SK-N-SH treated with all-trans-retinoic acid at 6 μM for 48 hours (cell line): ENCODE measurements at regions not wholly inside any gene's neighbourhood (a gene's known extent, or its start where the extent isn't known, plus 50 kb on each side); places are given as distances from the start of the nearest gene placed in this dataset.

Experiments
- ATAC-seq: fragments of 200-7000 bp; cut with Tn5 transposase; 3 replicates; pipeline ENCODE4 v1.9.1; 2020; ENCODE audit warnings: mild to moderate bottlenecking, moderate library complexity
- ARNTL ChIP-seq: fragments of 450-650 bp; formaldehyde crosslinking; IDR thresholded peaks from 2 replicates; pipeline ENCODE4 v1.5.0; 2020; ENCODE audit warnings: low read depth, mild to moderate bottlenecking, moderate library complexity, borderline replicate concordance
- BACH2 ChIP-seq: fragments of 250-450 bp; sonication (Bioruptor Pico); IDR thresholded peaks from 2 replicates; pipeline ENCODE4 v1.9.0; 2021; ENCODE audit warnings: mild to moderate bottlenecking, borderline replicate concordance
- CSDC2 ChIP-seq: fragments of 250-450 bp; sonication (Bioruptor Pico); IDR thresholded peaks from 2 replicates; pipeline ENCODE4 v1.5.0; 2020; ENCODE audit warnings: mild to moderate bottlenecking, moderate library complexity
- ESRRG ChIP-seq: fragments of 250-450 bp; sonication (Bioruptor Pico); IDR thresholded peaks from 2 replicates; pipeline ENCODE4 v1.6.1; 2021; ENCODE audit warnings: mild to moderate bottlenecking
- GLIS3 ChIP-seq: fragments of 250-450 bp; sonication (Bioruptor Pico); IDR thresholded peaks from 2 replicates; pipeline ENCODE4 v1.5.0; 2020; ENCODE audit warnings: mild to moderate bottlenecking, moderate library complexity
- ISL1 ChIP-seq: fragments of 250-450 bp; sonication (Bioruptor Pico); IDR thresholded peaks from 2 replicates; pipeline ENCODE4 v2.1.2; 2022; ENCODE audit warnings: mild to moderate bottlenecking, moderate library complexity
- OSR1 ChIP-seq: fragments of 250-450 bp; sonication (Bioruptor Pico); IDR thresholded peaks from 2 replicates; pipeline ENCODE4 v1.8.0; 2022; ENCODE audit warnings: moderate library complexity, mild to moderate bottlenecking, inconsistent platforms
- PATZ1 ChIP-seq: fragments of 250-450 bp; sonication (Bioruptor Pico); IDR thresholded peaks from 2 replicates; pipeline ENCODE4 v1.8.0; 2020; ENCODE audit warnings: mild to moderate bottlenecking, moderate library complexity, borderline replicate concordance
- PPARA ChIP-seq: fragments of 250-450 bp; sonication (Bioruptor Pico); IDR thresholded peaks from 2 replicates; pipeline ENCODE4 v1.5.0; 2020; ENCODE audit warnings: mild to moderate bottlenecking, borderline replicate concordance
- SNAI2 ChIP-seq: fragments of 250-450 bp; sonication (Bioruptor Pico); IDR thresholded peaks from 2 replicates; pipeline ENCODE4 v1.5.0; 2020; ENCODE audit warnings: mild to moderate bottlenecking, moderate library complexity
- TCF4 ChIP-seq: fragments of 250-450 bp; sonication (Bioruptor Pico); IDR thresholded peaks from 2 replicates; pipeline ENCODE4 v1.8.0; 2021; ENCODE audit warnings: mild to moderate bottlenecking, moderate library complexity, borderline replicate concordance
- TOX ChIP-seq: fragments of 250-450 bp; sonication (Bioruptor Pico); IDR thresholded peaks from 2 replicates; pipeline ENCODE4 v1.8.0; 2021; ENCODE audit warnings: mild to moderate bottlenecking, moderate library complexity, borderline replicate concordance
- TSHZ2 ChIP-seq: fragments of 250-450 bp; sonication (Bioruptor Pico); IDR thresholded peaks from 2 replicates; pipeline ENCODE4 v1.5.0; 2020; ENCODE audit warnings: mild to moderate bottlenecking, moderate library complexity
- ZC3H10 ChIP-seq: fragments of 250-450 bp; sonication (Bioruptor Pico); IDR thresholded peaks from 2 replicates; pipeline ENCODE4 v1.5.1; 2021; ENCODE audit warnings: mild to moderate bottlenecking, moderate library complexity
- ZFP3 ChIP-seq: fragments of 250-450 bp; sonication (Bioruptor Pico); IDR thresholded peaks from 2 replicates; pipeline ENCODE4 v1.5.0; 2020; ENCODE audit warnings: mild to moderate bottlenecking, moderate library complexity
- ZFP30 ChIP-seq: fragments of 450-650 bp; formaldehyde crosslinking; IDR thresholded peaks from 2 replicates; pipeline ENCODE4 v1.5.0; 2022; ENCODE audit warnings: mild to moderate bottlenecking, moderate library complexity
- ZNF565 ChIP-seq: fragments of 450-650 bp; formaldehyde crosslinking; conservative IDR thresholded peaks from 2 replicates; pipeline ENCODE4 v1.5.0; 2020; ENCODE audit warnings: low read depth, mild to moderate bottlenecking, moderate library complexity
- ZNF70 ChIP-seq: fragments of 450-650 bp; formaldehyde crosslinking; IDR thresholded peaks from 2 replicates; pipeline ENCODE4 v1.5.0; 2020; ENCODE audit warnings: mild to moderate bottlenecking, moderate library complexity
- ZNF8 ChIP-seq: fragments of 450-650 bp; formaldehyde crosslinking; IDR thresholded peaks from 2 replicates; pipeline ENCODE4 v1.5.0; 2020; ENCODE audit warnings: mild to moderate bottlenecking, moderate library complexity
- TF ChIP-seq, protein P1 (sequence below): fragments of 250-450 bp; sonication (Bioruptor Pico); IDR thresholded peaks from 2 replicates; pipeline ENCODE4 v1.5.1; 2020; ENCODE audit warnings: low read depth, mild to moderate bottlenecking, moderate library complexity
- TF ChIP-seq, protein P2 (sequence below): fragments of 250-450 bp; sonication (Bioruptor Pico); IDR thresholded peaks from 2 replicates; pipeline ENCODE4 v1.5.1; 2021; ENCODE audit warnings: mild to moderate bottlenecking, moderate library complexity

DNA sequence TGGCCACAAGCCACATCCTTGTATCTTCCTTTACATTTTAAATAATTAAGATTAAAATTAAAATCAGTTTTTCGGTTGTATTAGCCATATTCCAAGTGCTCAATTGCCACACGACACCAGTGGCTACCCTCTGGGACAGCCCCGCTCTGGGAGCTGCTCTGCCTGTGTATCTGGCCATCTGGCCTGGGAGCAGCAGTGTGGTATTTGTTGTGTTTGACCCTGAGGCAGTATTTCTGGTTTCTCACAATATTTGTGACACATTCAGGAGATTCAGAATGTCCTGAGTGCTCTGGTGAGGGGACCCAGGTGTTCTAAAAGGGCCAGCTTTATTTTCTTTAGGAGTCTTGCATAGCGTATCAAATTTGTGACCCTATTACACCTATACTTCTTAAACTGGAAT, 179.0 kb downstream of the SUCLA2 start:
- no peak for TF ChIP-seq TCF4 (CRISPR knock-in tag)
- no peak for TF ChIP-seq ZC3H10
- no peak for TF ChIP-seq ZFP3 (CRISPR knock-in tag)
- ATAC-seq = no peak

GRCh38 chr13:47816831-47817230, 184.2 kb downstream of the SUCLA2 start:
- TF ChIP-seq GLIS3 (CRISPR knock-in tag) (no peak), OSR1 (CRISPR knock-in tag) (no peak), TSHZ2 (CRISPR knock-in tag) (no peak), ARNTL (CRISPR knock-in tag) (no peak), SNAI2 (CRISPR knock-in tag) (no peak), ZFP30 (no peak), ISL1 (CRISPR knock-in tag) (no peak), ESRRG (CRISPR knock-in tag) (no peak), ZNF565 (no peak)
- ATAC-seq = no peak

DNA sequence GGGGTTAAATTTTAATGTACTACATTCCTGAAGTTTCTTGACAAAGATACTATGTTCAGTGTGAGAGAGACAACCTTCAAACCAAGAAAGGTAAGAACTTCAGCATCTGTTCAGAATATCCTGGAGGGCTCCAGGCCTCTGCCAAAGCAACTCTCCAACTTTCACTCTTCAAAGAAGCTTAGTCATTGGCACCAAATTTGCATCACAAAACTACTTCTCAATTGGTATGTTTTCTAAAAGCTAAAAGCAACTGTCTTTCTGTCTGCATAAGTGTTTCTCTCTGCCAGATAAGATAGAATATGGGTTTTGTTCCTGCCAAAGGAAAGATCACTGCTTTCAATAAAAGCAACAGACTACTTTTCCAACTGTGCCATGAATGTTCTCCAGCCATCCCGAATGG, 187.4 kb downstream of the SUCLA2 start:
- TF ChIP-seq ISL1 (CRISPR knock-in tag) (no peak), PATZ1 (no peak), BACH2 (CRISPR knock-in tag) (no peak), PPARA (no peak), CSDC2 (CRISPR knock-in tag) (no peak), TOX (no peak), GLIS3 (CRISPR knock-in tag) (no peak)
- TF ChIP-seq, protein P1, sequence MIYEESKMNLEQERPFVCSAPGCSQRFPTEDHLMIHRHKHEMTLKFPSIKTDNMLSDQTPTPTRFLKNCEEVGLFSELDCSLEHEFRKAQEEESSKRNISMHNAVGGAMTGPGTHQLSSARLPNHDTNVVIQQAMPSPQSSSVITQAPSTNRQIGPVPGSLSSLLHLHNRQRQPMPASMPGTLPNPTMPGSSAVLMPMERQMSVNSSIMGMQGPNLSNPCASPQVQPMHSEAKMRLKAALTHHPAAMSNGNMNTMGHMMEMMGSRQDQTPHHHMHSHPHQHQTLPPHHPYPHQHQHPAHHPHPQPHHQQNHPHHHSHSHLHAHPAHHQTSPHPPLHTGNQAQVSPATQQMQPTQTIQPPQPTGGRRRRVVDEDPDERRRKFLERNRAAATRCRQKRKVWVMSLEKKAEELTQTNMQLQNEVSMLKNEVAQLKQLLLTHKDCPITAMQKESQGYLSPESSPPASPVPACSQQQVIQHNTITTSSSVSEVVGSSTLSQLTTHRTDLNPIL (CRISPR knock-in tag) = no peak
- TF ChIP-seq, all 23 proteins: peak for 0
- ATAC-seq = no peak

DNA sequence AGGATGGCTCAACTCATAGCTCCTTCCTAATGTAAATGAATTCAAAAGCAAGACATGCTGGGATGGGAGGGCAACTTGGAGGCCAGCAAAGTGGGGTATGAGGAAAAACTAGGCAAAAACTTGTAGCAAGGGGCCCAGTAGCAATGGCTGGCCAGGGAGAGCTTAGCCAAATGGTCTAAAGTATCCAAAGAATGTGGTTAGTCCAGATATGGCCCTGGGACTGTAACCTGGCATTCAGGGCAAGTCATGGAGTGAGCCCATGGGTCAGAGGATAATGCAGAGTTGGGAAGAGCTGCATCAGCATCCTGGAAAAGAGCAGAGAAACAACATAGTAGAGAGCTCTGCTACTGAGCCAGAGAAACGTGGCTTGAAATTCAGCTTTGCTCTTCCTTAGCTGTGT, 191.7 kb downstream of the SUCLA2 start:
- no peak for ATAC-seq

More for the DNA sequence above, 191.7 kb downstream of the SUCLA2 start:
- TF ChIP-seq BACH2 (CRISPR knock-in tag) (no peak), TOX (no peak), ZNF8 (CRISPR knock-in tag) (no peak), OSR1 (CRISPR knock-in tag) (no peak), PATZ1 (no peak), ISL1 (CRISPR knock-in tag) (no peak), ZFP3 (CRISPR knock-in tag) (no peak), GLIS3 (CRISPR knock-in tag) (no peak), ZNF70 (no peak), PPARA (no peak), TCF4 (CRISPR knock-in tag) (no peak), ZFP30 (no peak), SNAI2 (CRISPR knock-in tag) (no peak), TSHZ2 (CRISPR knock-in tag) (no peak), ZNF565 (no peak), ARNTL (CRISPR knock-in tag) (no peak), ESRRG (CRISPR knock-in tag) (no peak), CSDC2 (CRISPR knock-in tag) (no peak)
- TF ChIP-seq, protein P2, sequence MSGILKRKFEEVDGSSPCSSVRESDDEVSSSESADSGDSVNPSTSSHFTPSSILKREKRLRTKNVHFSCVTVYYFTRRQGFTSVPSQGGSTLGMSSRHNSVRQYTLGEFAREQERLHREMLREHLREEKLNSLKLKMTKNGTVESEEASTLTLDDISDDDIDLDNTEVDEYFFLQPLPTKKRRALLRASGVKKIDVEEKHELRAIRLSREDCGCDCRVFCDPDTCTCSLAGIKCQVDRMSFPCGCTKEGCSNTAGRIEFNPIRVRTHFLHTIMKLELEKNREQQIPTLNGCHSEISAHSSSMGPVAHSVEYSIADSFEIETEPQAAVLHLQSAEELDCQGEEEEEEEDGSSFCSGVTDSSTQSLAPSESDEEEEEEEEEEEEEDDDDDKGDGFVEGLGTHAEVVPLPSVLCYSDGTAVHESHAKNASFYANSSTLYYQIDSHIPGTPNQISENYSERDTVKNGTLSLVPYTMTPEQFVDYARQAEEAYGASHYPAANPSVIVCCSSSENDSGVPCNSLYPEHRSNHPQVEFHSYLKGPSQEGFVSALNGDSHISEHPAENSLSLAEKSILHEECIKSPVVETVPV (CRISPR knock-in tag) = no peak
- TF ChIP-seq, protein P1 (CRISPR knock-in tag) = no peak
